GM12878 (cell line): ENCODE measurements at regions not wholly inside any gene's neighbourhood (a gene's known extent, or its start where the extent isn't known, plus 50 kb on each side); places are given as distances from the start of the nearest gene placed in this dataset.

Source experiments
- ATAC-seq: fragments of 200-7000 bp; cut with Tn5 transposase; 3 replicates; pipeline ENCODE4 v1.9.1; 2020; ENCODE audit warnings: mild to moderate bottlenecking, moderate library complexity
- BruUV-seq: library from RNA; stranded (reverse); fragments of 400-500 nt; replicated peaks from 2 replicates; lab custom pipeline; 2021; lab: Mats Ljungman, UMichigan
- CTCF ChIA-PET: fragments of 300-600 bp; sonication (Branson Sonifier 250); formaldehyde crosslinking; extraction: SDS; loops from one replicate; lab custom pipeline; 2021; ENCODE audit warnings: inconsistent platforms; lab: Yijun Ruan, JAX
- POLR2A ChIA-PET: fragments of 350-600 bp; formaldehyde crosslinking; extraction: SDS; loops from one replicate; lab custom pipeline; 2021; ENCODE audit warnings: inconsistent platforms; lab: Charles Lee
- RAD21 ChIA-PET: fragments of 300-600 bp; sonication (Branson Sonifier 250); formaldehyde crosslinking; loops from one replicate; lab custom pipeline; 2023; ENCODE audit warnings: antibody characterized with exemption; ENCODE audit not compliant: unreplicated experiment; lab: Charles Lee
- SMC1A ChIA-PET: fragments of 300-600 bp; sonication (Branson Sonifier 250); formaldehyde crosslinking; loops from one replicate; lab custom pipeline; 2023; ENCODE audit not compliant: unreplicated experiment, uncharacterized antibody; lab: Charles Lee
- DNase-seq: peaks from one replicate; pipeline ENCODE4 v3.0.0-alpha.2; 2011; ENCODE audit warnings: low read depth, low spot score
- FAIRE-seq: peaks from 3 replicates; lab custom pipeline; 2011; peaks lifted over from hg19 to GRCh38; lab: Jason Lieb, UNC
- H2AFZ ChIP-seq: 2 replicates; pipeline ENCODE4 v1.6.0; 2011; ENCODE audit warnings: low read depth, low read length, control low read depth; ENCODE audit not compliant: control insufficient read depth
- H3K27ac ChIP-seq: 2 replicates; pipeline ENCODE4 v1.5.1; 2011; ENCODE audit warnings: control low read depth; ENCODE audit not compliant: control insufficient read depth, insufficient read depth
- H3K27me3 ChIP-seq, 2 experiments: replicated peaks in 1 of 2; 2 replicates each; pipeline versions ENCODE4 v1.6.0 to v1.6.1; 2011; ENCODE audit warnings: low read length in 1 of 2; ENCODE audit not compliant: control insufficient read depth in 2 of 2, insufficient read depth in 2 of 2
- H3K36me3 ChIP-seq, 2 experiments: 2 replicates each; pipeline ENCODE4 v1.5.1; 2011; ENCODE audit warnings: low read length in 1 of 2; ENCODE audit not compliant: control insufficient read depth in 2 of 2, insufficient read depth in 2 of 2
- H3K4me1 ChIP-seq: 2 replicates; pipeline ENCODE4 v1.6.1; 2011; ENCODE audit warnings: mild to moderate bottlenecking, low read length, moderate library complexity, mixed read lengths; ENCODE audit not compliant: control insufficient read depth, insufficient read depth
- H3K4me2 ChIP-seq: 2 replicates; pipeline ENCODE4 v1.6.0; 2011; ENCODE audit warnings: control low read depth; ENCODE audit not compliant: control insufficient read depth, insufficient read depth
- H3K4me3 ChIP-seq: fragments of 200-600 bp; sonication (generic); 2 replicates; pipeline ENCODE4 v1.5.1; 2016
- H3K79me2 ChIP-seq: 2 replicates; pipeline ENCODE4 v1.6.0; 2011; ENCODE audit warnings: low read length; ENCODE audit not compliant: control insufficient read depth, insufficient read depth
- H3K9ac ChIP-seq: 2 replicates; pipeline ENCODE4 v1.8.0; 2011; ENCODE audit warnings: low read length, control low read depth, mixed read lengths; ENCODE audit not compliant: control insufficient read depth, insufficient read depth
- H3K9me3 ChIP-seq: replicated peaks from 3 replicates; pipeline ENCODE4 v1.5.1; 2011; ENCODE audit warnings: mild to moderate bottlenecking, low read length; ENCODE audit not compliant: control insufficient read depth, insufficient read depth
- H4K20me1 ChIP-seq: 2 replicates; pipeline ENCODE4 v1.6.0; 2011; ENCODE audit not compliant: control insufficient read depth, insufficient read depth
- EED ChIP-seq: sonication (generic); IDR thresholded peaks from 2 replicates; pipeline ENCODE4 v1.6.1; 2016; ENCODE audit warnings: antibody characterized with exemption, low read depth
- FOS ChIP-seq: IDR thresholded peaks from 3 replicates; pipeline ENCODE4 v1.6.1; 2011; ENCODE audit warnings: borderline replicate concordance; ENCODE audit not compliant: insufficient read length; ENCODE audit errors: extremely low read depth
- IKZF1 ChIP-seq: fragments of 450-650 bp; conservative IDR thresholded peaks from 2 replicates; pipeline ENCODE4 v1.6.1; 2017; ENCODE audit warnings: antibody characterized with exemption, mild to moderate bottlenecking
- YBX1 ChIP-seq: fragments of 450-650 bp; IDR thresholded peaks from 2 replicates; pipeline ENCODE4 v1.6.1; 2016; ENCODE audit warnings: antibody characterized with exemption
- ZBED1 ChIP-seq: IDR thresholded peaks from 2 replicates; pipeline ENCODE4 v1.6.1; 2016; ENCODE audit warnings: borderline replicate concordance
- WGBS: methylation state at CpG from one replicate; pipeline ENCODE4 v1.1.6; 2016; ENCODE audit warnings: low lambda C conversion rate; ENCODE audit not compliant: insufficient replicate concordance, insufficient coverage; ENCODE audit errors: missing lambda C conversion rate; 5-methylcytosine and 5-hydroxymethylcytosine counted together
- in situ Hi-C: fragments of 300-500 bp; cut with MboI; formaldehyde crosslinking; loops from 9 replicates; pipeline ENCODE4 v1.14.3; 2018; ENCODE audit warnings: mixed read lengths
- intact Hi-C: fragments of 100-400 bp; cut with micrococcal nuclease; formaldehyde crosslinking; loops from one replicate; pipeline ENCODE4 v1.14.2; 2022; ENCODE audit not compliant: unreplicated experiment
- TF ChIP-seq, protein P1 (sequence below): fragments of 450-650 bp; conservative IDR thresholded peaks from 2 replicates; pipeline ENCODE4 v1.6.1; 2017; ENCODE audit warnings: mild to moderate bottlenecking, moderate library complexity

DNA sequence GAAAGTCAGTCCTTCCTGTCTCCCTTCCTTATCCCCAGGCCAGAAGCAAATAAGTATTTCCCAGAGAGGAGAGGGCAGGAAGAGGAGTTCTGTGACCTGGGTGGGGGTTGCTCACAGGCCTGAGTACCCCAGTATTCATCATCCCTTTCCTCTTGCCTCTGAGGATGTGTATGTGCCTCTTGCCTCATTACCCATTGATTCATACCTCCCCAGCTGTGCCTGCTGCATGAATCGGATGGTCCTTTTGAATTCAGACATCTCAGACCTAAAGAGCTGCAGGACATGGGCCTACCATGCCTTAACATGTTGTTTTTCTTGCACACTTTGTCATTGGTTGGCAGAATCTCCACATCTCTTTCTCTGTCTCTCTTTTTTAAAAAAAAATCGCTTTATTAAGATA, 112.8 kb upstream of the SHB start:
- no peaks in the 10 kb centered on the region for H3K79me2 ChIP-seq
- no peak overlapping the region for H3K9ac ChIP-seq
- no peaks in the 10 kb centered on the region for H3K27me3 ChIP-seq
- peak overlapping the region; percentile 29; the same call in 1 of the 2 replicates for H2AFZ ChIP-seq
- no TSS peak for BruUV-seq
- in situ Hi-C loops = no loop called here
- SMC1A ChIA-PET = interaction anchor here (1.1 to 12.9 kb wide), 13 partner anchors 11 to 148 kb away, joined by 3 to 112 read pairs (median 5); no protein-coding TSS in a partner anchor
- POLR2A ChIA-PET = interaction anchor here (1.0 to 1.6 kb wide), 5 partner anchors 10 to 91 kb away, joined by 3 to 7 read pairs (median 3); no protein-coding TSS in a partner anchor
- no peak for TF ChIP-seq ZBED1
- peak; percentile 24; the same call in 1 of the 2 replicates for TF ChIP-seq EED
- TF ChIP-seq, protein P1, sequence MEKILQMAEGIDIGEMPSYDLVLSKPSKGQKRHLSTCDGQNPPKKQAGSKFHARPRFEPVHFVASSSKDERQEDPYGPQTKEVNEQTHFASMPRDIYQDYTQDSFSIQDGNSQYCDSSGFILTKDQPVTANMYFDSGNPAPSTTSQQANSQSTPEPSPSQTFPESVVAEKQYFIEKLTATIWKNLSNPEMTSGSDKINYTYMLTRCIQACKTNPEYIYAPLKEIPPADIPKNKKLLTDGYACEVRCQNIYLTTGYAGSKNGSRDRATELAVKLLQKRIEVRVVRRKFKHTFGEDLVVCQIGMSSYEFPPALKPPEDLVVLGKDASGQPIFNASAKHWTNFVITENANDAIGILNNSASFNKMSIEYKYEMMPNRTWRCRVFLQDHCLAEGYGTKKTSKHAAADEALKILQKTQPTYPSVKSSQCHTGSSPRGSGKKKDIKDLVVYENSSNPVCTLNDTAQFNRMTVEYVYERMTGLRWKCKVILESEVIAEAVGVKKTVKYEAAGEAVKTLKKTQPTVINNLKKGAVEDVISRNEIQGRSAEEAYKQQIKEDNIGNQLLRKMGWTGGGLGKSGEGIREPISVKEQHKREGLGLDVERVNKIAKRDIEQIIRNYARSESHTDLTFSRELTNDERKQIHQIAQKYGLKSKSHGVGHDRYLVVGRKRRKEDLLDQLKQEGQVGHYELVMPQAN = no peak
- TF ChIP-seq FOS = no peak
- TF ChIP-seq YBX1 = no peak
- TF ChIP-seq IKZF1 = no peak
- intact Hi-C loops = no loop called here
- peaks cover 18% of the 10 kb centered on the region for H3K4me1 ChIP-seq
- RAD21 ChIA-PET = interaction anchor here (1.0 to 11.9 kb wide), 14 partner anchors 10 to 270 kb away, joined by 3 to 97 read pairs (median 6); no protein-coding TSS in a partner anchor
- H3K27ac ChIP-seq = no peak overlapping the region
- peak overlapping the region; percentile 57; the same call in 1 of the 2 replicates for H3K4me2 ChIP-seq
- H3K36me3 ChIP-seq = no peaks in the 10 kb centered on the region
- ATAC-seq (no peak; the same call in 2 of the 3 replicates), DNase-seq (no peak), FAIRE-seq (no peak)
- CTCF ChIA-PET = interaction anchor here (0.9 to 1.3 kb wide), 3 partner anchors 20 to 268 kb away, joined by 3 to 6 read pairs (median 5); no protein-coding TSS in a partner anchor
- no peak overlapping the region for H3K4me3 ChIP-seq
- no peaks in the 10 kb centered on the region for H3K9me3 ChIP-seq
- WGBS = 0% methylated on average over 2 of the region's 2 CpGs
- H4K20me1 ChIP-seq = no peaks in the 10 kb centered on the region
